ENCODE measurements at regions not wholly inside any gene's neighbourhood (a gene's known extent, or its start where the extent isn't known, plus 50 kb on each side); places are given as distances from the start of the nearest gene placed in this dataset.

GRCh38 chr14:106029959-106030358, 503.6 kb downstream of the TMEM121 start:
- TF ChIP-seq RAD21 (IDR thresholded peaks at IDR 0.05) (no peak), REST (IDR thresholded peaks at IDR 0.05) (no peak), CTCF (IDR thresholded peaks at IDR 0.05; ENCODE audit: low read depth, low read length, missing input control) (no peak), TAF1 (conservative IDR thresholded peaks at IDR 0.05) (no peak), ZBTB33 (IDR thresholded peaks at IDR 0.05) (no peak)
